Skeletal muscle satellite cell (primary cell): ENCODE measurements at regions not wholly inside any gene's neighbourhood (a gene's known extent, or its start where the extent isn't known, plus 50 kb on each side); places are given as distances from the start of the nearest gene placed in this dataset.
A peak's percentile ranks its signal among the peaks of the same experiment; 100 is the strongest.

ENCODE experiments used
- H3K27me3 ChIP-seq: 2 replicates; pipeline ENCODE4 v1.7.0; 2013; ENCODE audit warnings: low read length; ENCODE audit not compliant: control insufficient read depth, insufficient read depth
- H3K36me3 ChIP-seq: 2 replicates; pipeline ENCODE4 v1.7.0; 2013; ENCODE audit warnings: mild to moderate bottlenecking, control low read depth, low read length; ENCODE audit not compliant: insufficient read depth
- H3K4me1 ChIP-seq: 2 replicates; pipeline ENCODE4 v1.7.0; 2013; ENCODE audit warnings: low read length; ENCODE audit not compliant: control insufficient read depth, insufficient read depth
- H3K4me2 ChIP-seq: 2 replicates; pipeline ENCODE4 v1.7.0; 2013; ENCODE audit warnings: mild to moderate bottlenecking, low read length
- H3K4me3 ChIP-seq: 2 replicates; pipeline ENCODE4 v1.7.0; 2013; ENCODE audit warnings: low read length
- H3K9ac ChIP-seq: 2 replicates; pipeline ENCODE4 v1.7.0; 2013; ENCODE audit warnings: mild to moderate bottlenecking, low read depth, low read length, moderate library complexity
- H3K9me3 ChIP-seq: replicated peaks from 2 replicates; pipeline ENCODE4 v1.7.0; 2013; ENCODE audit warnings: mild to moderate bottlenecking, control low read depth, low read length

DNA sequence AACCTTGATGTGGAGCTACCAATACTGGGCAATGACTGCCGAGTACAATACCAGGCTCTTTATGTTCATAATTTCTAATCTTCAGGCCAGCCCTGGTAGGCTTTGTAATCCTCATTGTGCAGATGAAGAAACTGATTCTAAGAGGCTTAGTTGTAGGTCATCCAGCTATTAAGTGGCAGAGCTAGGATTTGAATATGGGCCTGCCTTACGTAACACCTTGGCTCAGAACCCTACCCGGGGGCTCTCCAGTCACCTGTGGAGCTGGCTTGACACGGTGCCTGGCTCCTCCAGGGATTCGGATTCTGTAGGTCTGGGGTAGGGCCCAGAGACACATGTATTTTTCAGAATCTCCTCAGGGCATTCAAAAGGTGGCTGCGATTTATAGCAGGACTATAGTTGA is 515.5 kb downstream of the QKI start:
- H3K36me3 ChIP-seq: no peaks in the 10 kb centered on the region
- no peaks in the 10 kb centered on the region for H3K9me3 ChIP-seq
- H3K4me3 ChIP-seq: no peak overlapping the region
- no peak overlapping the region for H3K4me2 ChIP-seq
- H3K27me3 ChIP-seq: no peaks in the 10 kb centered on the region
- no peaks in the 10 kb centered on the region for H3K4me1 ChIP-seq
- H3K9ac ChIP-seq: no peak overlapping the region

DNA sequence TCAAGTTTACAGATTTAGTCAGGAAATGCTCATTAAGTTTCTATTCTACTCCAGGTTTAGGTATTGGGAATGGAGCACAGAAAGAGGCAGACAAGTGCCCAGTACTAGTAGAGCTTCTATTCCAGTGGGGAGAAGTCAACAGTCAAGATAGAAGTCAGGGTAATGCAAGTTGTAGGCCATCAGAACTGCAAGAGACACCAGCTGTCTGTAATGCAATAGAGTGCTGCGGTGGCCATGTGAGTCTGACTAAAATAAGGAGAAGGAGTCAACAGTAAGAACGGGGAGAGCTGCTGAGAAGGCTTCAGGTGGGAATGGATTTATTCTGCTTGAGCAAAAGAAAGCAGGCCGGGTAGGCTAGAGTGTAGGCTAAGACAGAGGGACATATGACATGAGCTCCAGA is 515.0 kb downstream of the QKI start:
- Histone ChIP-seq H3K4me3 (no peak overlapping the region), H3K36me3 (no peaks in the 10 kb centered on the region), H3K9ac (no peak overlapping the region), H3K27me3 (no peaks in the 10 kb centered on the region), H3K4me1 (no peaks in the 10 kb centered on the region), H3K4me2 (no peak overlapping the region), H3K9me3 (no peaks in the 10 kb centered on the region)

DNA sequence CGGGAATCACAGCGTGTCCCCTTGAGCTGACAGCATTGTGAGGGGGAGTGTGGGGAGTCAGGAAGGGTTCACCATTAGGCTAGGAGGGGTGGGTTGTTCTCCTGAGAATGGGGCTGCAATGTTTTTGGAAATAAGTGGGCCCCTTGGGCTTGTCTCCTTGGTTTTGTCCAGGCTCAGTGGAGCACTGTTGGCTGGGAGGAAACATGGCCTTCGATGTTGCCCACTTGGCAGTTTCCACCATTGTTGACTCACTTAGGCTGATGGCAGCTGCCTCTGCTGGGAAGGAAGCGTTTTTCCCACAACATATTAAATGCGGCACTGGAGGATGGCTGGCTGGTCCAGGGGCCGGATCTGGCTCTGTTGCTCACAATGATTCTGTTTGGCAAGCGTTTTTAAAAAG is 512.1 kb downstream of the QKI start:
- H3K36me3 ChIP-seq: no peaks in the 10 kb centered on the region
- no peaks in the 10 kb centered on the region for H3K9me3 ChIP-seq
- no peaks in the 10 kb centered on the region for H3K4me1 ChIP-seq
- H3K9ac ChIP-seq: no peak overlapping the region
- H3K27me3 ChIP-seq: no peaks in the 10 kb centered on the region
- H3K4me2 ChIP-seq: no peak overlapping the region
- H3K4me3 ChIP-seq: no peak overlapping the region

DNA sequence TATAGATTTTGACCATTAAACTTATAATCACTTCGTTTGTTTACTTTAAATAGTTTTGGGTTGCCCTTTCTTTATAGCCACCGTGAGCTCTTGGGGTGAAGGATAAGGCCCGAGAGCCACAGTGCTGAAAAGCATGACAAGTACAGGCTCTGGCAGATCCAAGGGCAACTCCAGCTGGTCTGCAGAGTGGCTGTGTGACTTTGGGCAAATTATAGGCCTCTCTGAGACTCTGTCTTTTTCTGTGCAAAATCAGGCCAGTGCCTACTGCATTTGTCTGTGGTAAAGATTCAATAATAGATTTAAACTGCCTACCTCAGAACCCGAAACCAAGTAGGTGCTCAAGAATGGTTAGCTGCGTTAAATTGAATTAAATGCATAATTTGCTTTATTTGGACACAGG is 511.3 kb downstream of the QKI start:
- H3K27me3 ChIP-seq: no peaks in the 10 kb centered on the region
- H3K36me3 ChIP-seq: no peaks in the 10 kb centered on the region
- no peak overlapping the region for H3K9ac ChIP-seq
- H3K9me3 ChIP-seq: no peaks in the 10 kb centered on the region
- H3K4me1 ChIP-seq: no peaks in the 10 kb centered on the region
- H3K4me2 ChIP-seq: no peak overlapping the region
- no peak overlapping the region for H3K4me3 ChIP-seq

DNA sequence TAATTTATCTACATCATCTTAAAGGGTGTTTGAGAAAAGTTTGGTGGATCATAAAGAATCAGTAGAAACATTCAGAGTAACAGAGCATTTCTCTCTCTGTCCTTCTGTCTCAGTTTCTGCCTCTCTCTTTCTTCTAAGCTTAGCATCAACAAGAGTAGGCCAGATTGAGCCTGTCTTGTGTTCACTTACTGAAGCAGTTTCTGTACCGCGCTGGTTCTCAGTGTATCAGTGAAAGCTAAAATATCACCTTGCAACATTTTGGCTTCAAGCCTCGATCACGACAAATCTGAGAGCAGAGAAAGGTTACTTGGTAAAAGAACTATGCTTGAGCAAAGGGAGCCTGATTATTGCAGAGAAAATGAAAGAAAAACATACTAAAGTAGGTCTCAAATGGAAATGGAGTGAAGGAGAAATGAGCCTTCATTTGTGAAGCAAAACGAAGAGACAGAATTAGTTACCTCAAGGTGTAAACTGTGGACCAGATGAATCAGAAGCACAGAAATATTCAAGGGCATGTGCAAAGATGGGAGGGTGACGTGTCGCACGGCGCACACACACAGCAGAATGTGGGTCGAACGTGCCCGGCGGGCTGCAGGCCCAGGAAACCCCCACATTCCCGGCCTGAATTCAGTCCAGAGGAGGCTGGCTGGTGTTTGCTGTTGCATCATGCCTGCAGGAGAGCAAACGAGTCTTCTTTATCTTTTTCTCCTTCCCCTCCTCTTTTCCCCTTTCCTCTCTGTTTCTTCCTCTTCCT is 509.3 kb downstream of the QKI start:
- Histone ChIP-seq H3K27me3 (no peaks in the 10 kb centered on the region), H3K9ac (no peak overlapping the region), H3K36me3 (no peaks in the 10 kb centered on the region), H3K9me3 (no peaks in the 10 kb centered on the region), H3K4me3 (peak overlapping the region; percentile 27), H3K4me2 (peak overlapping the region; percentile 61), H3K4me1 (no peaks in the 10 kb centered on the region)

DNA sequence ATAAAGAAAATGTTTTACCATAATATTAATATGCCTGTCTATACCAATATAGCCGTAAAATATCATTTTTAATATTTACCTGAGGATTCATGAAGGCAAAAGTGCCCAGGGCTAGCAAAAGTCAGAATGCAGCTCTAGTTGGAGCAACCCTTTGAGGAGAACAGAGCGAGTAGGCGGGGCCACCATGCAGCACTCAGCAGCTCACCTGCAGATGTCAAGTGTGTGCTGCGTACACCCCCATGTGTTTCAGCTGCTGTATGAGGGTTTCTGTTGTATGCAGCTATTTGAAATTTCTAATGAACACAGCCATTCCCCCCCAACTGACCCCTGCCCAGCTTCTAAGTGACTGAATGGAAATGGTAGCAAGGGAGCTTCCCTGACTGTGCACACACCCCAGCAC is 508.0 kb downstream of the QKI start:
- Histone ChIP-seq H3K27me3 (no peaks in the 10 kb centered on the region), H3K9me3 (no peaks in the 10 kb centered on the region), H3K4me1 (no peaks in the 10 kb centered on the region), H3K36me3 (no peaks in the 10 kb centered on the region), H3K4me3 (no peak overlapping the region), H3K4me2 (no peak overlapping the region), H3K9ac (no peak overlapping the region)

DNA sequence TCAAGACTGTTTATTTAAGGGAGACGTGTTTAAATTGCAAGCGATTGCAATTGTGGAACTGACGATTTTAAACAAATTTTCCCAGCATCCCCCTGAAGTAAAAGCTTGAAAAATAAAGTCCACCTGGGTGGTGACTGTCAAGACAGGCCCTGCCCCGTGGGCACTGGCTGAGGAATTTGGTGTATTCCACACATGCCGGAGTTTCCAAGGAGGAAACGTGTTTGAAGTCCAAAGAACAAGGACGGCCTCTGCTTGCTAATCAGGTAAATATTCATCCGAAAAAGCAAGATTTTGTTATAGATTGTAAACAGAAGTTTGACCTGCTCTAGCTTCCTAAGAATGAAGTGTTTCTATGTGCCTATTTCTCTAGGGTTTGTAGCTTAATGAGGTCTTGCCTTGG is 505.1 kb downstream of the QKI start:
- H3K9me3 ChIP-seq: no peaks in the 10 kb centered on the region
- no peak overlapping the region for H3K4me2 ChIP-seq
- no peak overlapping the region for H3K4me3 ChIP-seq
- H3K4me1 ChIP-seq: no peaks in the 10 kb centered on the region
- no peaks in the 10 kb centered on the region for H3K27me3 ChIP-seq
- no peak overlapping the region for H3K9ac ChIP-seq
- no peaks in the 10 kb centered on the region for H3K36me3 ChIP-seq

DNA sequence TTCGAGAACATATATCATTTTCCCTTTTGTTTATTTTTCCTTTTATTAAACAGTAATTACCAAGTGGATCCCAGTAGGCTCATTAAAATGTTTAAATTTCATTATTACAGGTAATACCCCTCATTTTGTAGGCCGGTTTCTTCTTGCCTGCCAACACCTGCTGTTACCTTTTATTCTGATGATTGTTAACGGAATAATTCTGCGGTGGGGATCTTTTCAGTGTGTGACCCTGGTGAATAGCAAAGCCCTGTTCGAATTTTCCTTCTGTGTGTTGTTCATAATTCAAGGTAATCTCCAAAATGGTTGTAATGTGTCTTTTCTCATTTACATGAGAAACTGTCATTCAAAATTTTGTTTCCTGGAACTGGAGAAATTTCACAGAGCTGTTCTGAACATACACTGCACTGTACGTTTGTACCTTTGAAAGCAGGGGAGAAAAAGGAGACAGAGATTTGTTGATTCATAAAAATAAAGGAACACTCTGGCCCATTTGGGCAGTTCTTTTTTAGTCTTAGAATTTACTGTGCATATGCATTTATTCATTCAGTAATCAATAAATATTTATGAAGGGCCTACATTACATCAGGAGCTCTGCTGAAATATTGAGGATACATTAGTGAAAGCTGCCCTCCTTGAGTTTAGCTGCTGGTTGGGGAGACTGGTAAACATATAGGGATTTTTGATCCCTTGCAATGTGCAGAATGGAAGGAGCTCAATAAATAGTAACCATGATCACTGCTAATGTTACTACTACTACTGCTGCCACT is 502.0 kb downstream of the QKI start:
- Histone ChIP-seq H3K4me2 (no peak overlapping the region), H3K36me3 (no peaks in the 10 kb centered on the region), H3K27me3 (no peaks in the 10 kb centered on the region), H3K4me3 (no peak overlapping the region), H3K4me1 (no peaks in the 10 kb centered on the region), H3K9ac (no peak overlapping the region), H3K9me3 (no peaks in the 10 kb centered on the region)

DNA sequence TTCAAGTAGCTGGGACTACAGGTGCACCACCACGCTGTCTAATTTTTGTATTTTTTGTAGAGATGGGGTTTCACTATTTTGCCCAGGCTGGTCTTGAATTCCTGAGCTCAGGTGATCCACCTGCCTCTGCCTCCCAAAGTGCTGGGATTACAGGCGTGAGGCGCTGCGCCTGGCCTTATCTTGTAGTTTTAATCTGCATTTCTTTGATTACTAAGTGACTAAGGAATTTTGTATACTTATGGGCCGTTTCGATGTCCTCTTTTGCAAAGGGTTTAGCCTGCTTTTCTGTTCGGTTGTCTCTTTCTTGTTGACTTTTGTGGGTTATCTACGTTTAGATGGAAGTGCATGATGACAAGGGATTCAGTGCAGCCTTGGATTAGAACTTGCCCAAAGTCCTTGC is 500.6 kb downstream of the QKI start:
- Histone ChIP-seq H3K36me3 (no peaks in the 10 kb centered on the region), H3K27me3 (no peaks in the 10 kb centered on the region), H3K9ac (no peak overlapping the region), H3K4me3 (no peak overlapping the region), H3K4me1 (no peaks in the 10 kb centered on the region), H3K9me3 (no peaks in the 10 kb centered on the region), H3K4me2 (no peak overlapping the region)

DNA sequence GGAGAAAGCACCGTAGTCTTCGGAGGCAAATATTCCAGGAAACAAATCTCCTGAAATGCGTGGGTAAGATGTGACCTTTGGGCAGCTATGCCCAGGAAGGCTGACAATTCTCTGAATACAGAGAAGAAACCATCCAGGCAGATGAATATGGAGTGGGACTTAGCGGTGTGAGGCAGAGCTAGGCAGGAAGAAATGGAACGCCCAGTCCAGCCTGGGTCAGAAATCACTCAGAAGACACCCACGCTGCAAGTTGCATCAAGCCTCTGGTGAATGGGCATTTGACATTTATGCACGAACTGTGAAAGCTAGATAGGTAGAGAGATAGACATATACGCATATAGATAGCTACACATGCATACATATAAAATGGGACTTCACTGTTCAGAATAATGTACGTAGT is 498.5 kb downstream of the QKI start:
- H3K4me2 ChIP-seq: no peak overlapping the region
- H3K36me3 ChIP-seq: no peaks in the 10 kb centered on the region
- H3K4me1 ChIP-seq: no peaks in the 10 kb centered on the region
- no peak overlapping the region for H3K9ac ChIP-seq
- H3K27me3 ChIP-seq: peaks cover 6% of the 10 kb centered on the region
- no peaks in the 10 kb centered on the region for H3K9me3 ChIP-seq
- no peak overlapping the region for H3K4me3 ChIP-seq

DNA sequence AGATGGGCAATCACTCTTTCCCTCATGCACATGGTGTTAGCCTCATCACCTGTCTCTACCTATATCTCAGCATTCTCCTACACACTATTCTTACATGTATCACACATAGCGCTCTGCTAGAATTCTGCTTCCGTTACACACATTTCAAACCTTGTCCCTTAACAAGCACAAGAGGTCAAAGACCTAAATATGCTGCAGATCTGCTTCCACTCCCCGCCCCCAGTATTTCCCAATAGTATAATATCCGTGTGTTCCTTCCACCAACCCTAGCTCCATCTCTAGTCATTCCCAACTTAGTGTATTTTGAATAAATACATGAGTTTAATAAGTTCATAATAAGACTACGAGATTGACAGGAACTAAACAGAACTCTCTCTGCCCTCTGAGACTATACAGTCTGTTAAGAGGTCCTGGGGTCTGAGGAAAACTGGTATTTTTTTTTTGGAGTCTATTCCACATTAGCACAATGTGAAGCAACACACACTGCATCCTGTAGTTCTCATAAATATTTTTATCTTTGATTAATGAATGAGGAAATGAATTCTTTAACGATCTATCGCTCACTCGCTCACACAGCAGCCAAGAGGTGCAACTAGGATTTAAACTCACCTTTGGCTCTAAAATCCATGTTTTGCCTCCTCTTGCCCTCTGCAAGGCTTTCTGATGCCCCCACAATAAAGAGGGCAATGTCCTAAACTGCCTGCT is 491.6 kb downstream of the QKI start:
- H3K36me3 ChIP-seq: no peaks in the 10 kb centered on the region
- H3K4me2 ChIP-seq: no peak overlapping the region
- H3K4me3 ChIP-seq: no peak overlapping the region
- H3K9ac ChIP-seq: no peak overlapping the region
- no peaks in the 10 kb centered on the region for H3K4me1 ChIP-seq
- peaks cover 11% of the 10 kb centered on the region for H3K27me3 ChIP-seq
- no peaks in the 10 kb centered on the region for H3K9me3 ChIP-seq
